ENCODE measurements at regions not wholly inside any gene's neighbourhood (a gene's known extent, or its start where the extent isn't known, plus 50 kb on each side); places are given as distances from the start of the nearest gene placed in this dataset.

GRCh38 chr13:80010846-80011245 lies 330.1 kb downstream of the SPRY2 start:
- Histone ChIP-seq H3K36me3 (replicated peaks in 1 of 2; ENCODE audit: insufficient read depth in 1 of 2, low read depth in 2 of 2) (no peaks in the 10 kb centered on the region), H3K27me3 (no peaks in the 10 kb centered on the region), H3K9me3 (no peaks in the 10 kb centered on the region), H3K4me1 (peaks cover 24% of the 10 kb centered on the region), H3K4me3 (no peak overlapping the region), H3K27ac (no peak overlapping the region)
- no peak for TF ChIP-seq CTCF (IDR thresholded peaks at IDR 0.05)
- WGBS, 2 donors: 78 to 79% methylated on average over 4 of the region's 4 CpGs
- no peak for DNase-seq
- intact Hi-C loops (cut with DNase I): no loop called here
- ATAC-seq: no peak

GRCh38 chr13:80010286-80010831 lies 330.6 kb downstream of the SPRY2 start:
- 59 to 61% methylated on average over 6 of the region's 6 CpGs for WGBS, 2 donors

GRCh38 chr13:80009760-80010159 lies 331.2 kb downstream of the SPRY2 start:
- H3K9me3 ChIP-seq: no peaks in the 10 kb centered on the region
- ATAC-seq (no peak), DNase-seq (no peak)
- H3K36me3 ChIP-seq (replicated peaks in 1 of 2; ENCODE audit: insufficient read depth in 1 of 2, low read depth in 2 of 2): no peaks in the 10 kb centered on the region
- TF ChIP-seq POLR2A (IDR thresholded peaks at IDR 0.05) (no peak), CTCF (IDR thresholded peaks at IDR 0.05) (no peak)
- H3K4me1 ChIP-seq: peaks cover 24% of the 10 kb centered on the region
- no peak overlapping the region for H3K4me3 ChIP-seq
- no peak overlapping the region for H3K27ac ChIP-seq
- H3K27me3 ChIP-seq: no peaks in the 10 kb centered on the region
- intact Hi-C loops (cut with DNase I): no loop called here

More at GRCh38 chr13:80010286-80010831, 330.6 kb downstream of the SPRY2 start:
- no peak overlapping the region for H3K4me3 ChIP-seq
- DNase-seq (peak in 3 of 4 donors; percentile 23 to 35 (median 34)), ATAC-seq (peak; percentile 70)
- H3K36me3 ChIP-seq (replicated peaks in 1 of 2; ENCODE audit: insufficient read depth in 1 of 2, low read depth in 2 of 2): no peaks in the 10 kb centered on the region
- H3K4me1 ChIP-seq: peaks cover 24% of the 10 kb centered on the region
- TF ChIP-seq CTCF (IDR thresholded peaks at IDR 0.05) (no peak), POLR2A (IDR thresholded peaks at IDR 0.05) (no peak)
- no peaks in the 10 kb centered on the region for H3K9me3 ChIP-seq
- intact Hi-C loops (cut with DNase I): no loop called here
- no peaks in the 10 kb centered on the region for H3K27me3 ChIP-seq
- no peak overlapping the region for H3K27ac ChIP-seq

- no peaks in the 10 kb centered on the region for H3K36me3 ChIP-seq (replicated peaks in 1 of 2; ENCODE audit: insufficient read depth in 1 of 2, low read depth in 2 of 2)
- ATAC-seq (no peak), DNase-seq (no peak)
- TF ChIP-seq CTCF (IDR thresholded peaks at IDR 0.05) (no peak), POLR2A (IDR thresholded peaks at IDR 0.05) (no peak)
- H3K27me3 ChIP-seq: no peaks in the 10 kb centered on the region
- H3K4me3 ChIP-seq: no peak overlapping the region
- peaks cover 20% of the 10 kb centered on the region for H3K4me1 ChIP-seq
- WGBS, 2 donors: 83 to 85% methylated on average over 4 of the region's 4 CpGs
- H3K9me3 ChIP-seq: no peaks in the 10 kb centered on the region
- intact Hi-C loops (cut with DNase I): no loop called here
- no peak overlapping the region for H3K27ac ChIP-seq
Measured at GRCh38 chr13:80006940-80007339, 334.0 kb downstream of the SPRY2 start.

GRCh38 chr13:80001510-80001842 lies 339.4 kb downstream of the SPRY2 start:
- intact Hi-C loops (cut with DNase I): no loop called here
- DNase-seq (no peak), ATAC-seq (no peak)
- no peaks in the 10 kb centered on the region for H3K36me3 ChIP-seq (replicated peaks in 1 of 2; ENCODE audit: insufficient read depth in 1 of 2, low read depth in 2 of 2)
- H3K4me1 ChIP-seq: no peaks in the 10 kb centered on the region
- H3K9me3 ChIP-seq: no peaks in the 10 kb centered on the region
- H3K27ac ChIP-seq: no peak overlapping the region
- H3K4me3 ChIP-seq: no peak overlapping the region
- TF ChIP-seq POLR2A (IDR thresholded peaks at IDR 0.05) (no peak), CTCF (IDR thresholded peaks at IDR 0.05) (no peak)
- H3K27me3 ChIP-seq: no peaks in the 10 kb centered on the region
